T-helper 2 cell (primary cell): ENCODE measurements at regions not wholly inside any gene's neighbourhood (a gene's known extent, or its start where the extent isn't known, plus 50 kb on each side); places are given as distances from the start of the nearest gene placed in this dataset.

Experiments
- DNase-seq, 5 experiments: peaks; one replicate each; pipeline versions ENCODE4 v3.0.0 to v3.0.0-alpha.2; 2012 to 2022

DNA sequence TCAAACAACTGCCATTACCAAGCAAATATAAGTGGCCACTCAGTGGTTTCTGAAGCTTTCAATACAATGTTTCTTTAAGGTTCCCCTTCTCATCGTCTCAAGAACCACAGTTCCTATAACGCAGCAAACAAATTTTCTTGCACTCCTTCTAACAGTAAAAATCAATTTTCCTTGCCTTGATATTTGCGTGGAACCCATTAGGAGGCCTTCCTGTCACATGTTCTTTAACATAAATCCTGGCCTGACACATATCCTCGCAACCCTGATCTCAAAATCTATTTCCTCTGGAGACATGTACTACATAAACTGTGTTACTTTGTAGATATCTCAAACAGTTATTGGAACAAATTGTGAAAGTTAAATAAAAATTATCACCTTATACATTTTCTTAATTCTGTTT is 65.9 kb upstream of the MANEA start:
- DNase-seq = no peak

DNA sequence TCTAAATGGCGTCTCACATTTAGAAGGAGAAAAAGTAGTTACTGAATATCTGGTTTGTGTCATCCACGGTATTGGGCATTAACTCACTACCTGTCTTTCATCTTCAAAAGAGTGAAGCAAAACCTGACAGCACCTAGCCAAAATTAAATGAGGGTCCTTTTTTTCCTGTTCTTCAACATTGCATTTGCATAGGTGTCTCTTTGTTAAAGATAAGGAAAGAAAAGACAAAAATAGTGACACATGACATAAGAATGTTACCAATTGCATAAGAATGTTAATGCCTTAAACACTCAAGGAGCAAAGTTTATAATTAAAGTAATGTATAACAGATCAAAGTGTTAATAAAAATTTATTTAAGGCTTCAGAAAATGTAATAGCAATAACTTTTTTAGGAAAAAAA is 61.4 kb upstream of the MANEA start:
- no peak for DNase-seq

DNA sequence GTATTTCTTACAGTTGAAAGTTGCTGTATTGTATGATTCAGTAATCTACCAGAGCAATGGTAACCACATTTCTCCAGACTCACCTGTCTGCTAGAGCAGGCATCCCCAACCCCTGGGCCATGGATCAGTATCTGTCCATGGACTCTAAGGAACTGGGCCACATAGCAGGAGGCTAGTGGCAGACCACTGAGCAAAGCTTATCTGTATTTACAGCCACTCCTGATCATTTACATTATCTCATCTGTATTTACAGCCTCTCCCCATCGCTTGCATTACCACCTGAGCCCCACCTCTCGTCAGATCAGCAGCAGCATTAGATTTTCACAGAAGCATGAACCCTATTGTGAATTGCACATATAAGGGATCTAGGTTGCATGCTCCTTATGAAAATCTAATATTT is 60.3 kb upstream of the MANEA start:
- DNase-seq = no peak

DNA sequence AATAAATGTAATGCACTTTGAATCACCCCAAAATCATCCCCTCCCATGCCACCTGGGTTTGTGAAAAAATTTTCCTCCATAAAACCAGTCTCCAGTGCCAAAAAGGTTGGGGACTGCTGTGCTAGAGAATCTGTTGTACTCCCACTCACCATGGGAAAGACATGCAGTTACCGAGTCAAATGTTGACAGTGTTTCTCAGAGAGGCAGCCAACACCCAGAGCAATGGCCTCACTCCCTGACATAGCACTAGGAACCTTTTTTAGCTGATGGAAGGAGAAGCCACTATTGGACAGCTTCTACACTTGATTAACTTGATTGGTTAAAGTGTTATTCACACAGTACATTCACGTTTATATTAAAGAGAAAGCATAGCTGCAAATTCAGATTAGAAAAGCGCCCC is 59.8 kb upstream of the MANEA start:
- DNase-seq = no peak

DNA sequence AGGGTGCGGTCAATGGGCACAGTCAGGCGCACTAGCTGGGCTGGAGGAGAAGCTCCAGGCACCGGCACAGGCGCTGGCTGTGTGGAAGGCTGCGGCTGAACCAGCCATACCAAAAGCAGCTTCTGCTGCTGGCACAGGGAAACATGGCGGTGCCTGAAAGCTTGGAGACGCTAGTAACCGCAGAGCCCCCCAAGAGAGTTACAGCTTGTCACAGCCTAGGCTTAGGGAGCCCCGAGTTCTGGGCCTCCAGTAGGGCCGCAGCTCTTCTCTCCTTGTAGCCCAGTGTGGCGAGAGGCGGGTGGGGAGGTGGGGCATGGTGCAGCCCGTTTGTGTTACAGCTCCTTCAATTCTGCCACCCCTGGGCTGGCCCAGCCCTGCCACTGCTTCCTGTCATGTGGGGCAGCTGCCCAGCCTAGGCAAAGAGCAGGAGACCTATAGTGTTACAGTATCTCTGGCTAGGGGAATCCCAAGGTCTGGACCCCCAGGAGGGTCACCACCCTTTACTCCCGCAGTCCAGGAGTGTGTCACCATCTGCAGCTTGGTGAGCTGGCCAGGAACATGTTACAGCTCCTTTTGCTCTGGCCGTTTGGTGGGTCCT is 58.6 kb upstream of the MANEA start:
- DNase-seq = peak in 1 of 5 experiments; percentile 7

DNA sequence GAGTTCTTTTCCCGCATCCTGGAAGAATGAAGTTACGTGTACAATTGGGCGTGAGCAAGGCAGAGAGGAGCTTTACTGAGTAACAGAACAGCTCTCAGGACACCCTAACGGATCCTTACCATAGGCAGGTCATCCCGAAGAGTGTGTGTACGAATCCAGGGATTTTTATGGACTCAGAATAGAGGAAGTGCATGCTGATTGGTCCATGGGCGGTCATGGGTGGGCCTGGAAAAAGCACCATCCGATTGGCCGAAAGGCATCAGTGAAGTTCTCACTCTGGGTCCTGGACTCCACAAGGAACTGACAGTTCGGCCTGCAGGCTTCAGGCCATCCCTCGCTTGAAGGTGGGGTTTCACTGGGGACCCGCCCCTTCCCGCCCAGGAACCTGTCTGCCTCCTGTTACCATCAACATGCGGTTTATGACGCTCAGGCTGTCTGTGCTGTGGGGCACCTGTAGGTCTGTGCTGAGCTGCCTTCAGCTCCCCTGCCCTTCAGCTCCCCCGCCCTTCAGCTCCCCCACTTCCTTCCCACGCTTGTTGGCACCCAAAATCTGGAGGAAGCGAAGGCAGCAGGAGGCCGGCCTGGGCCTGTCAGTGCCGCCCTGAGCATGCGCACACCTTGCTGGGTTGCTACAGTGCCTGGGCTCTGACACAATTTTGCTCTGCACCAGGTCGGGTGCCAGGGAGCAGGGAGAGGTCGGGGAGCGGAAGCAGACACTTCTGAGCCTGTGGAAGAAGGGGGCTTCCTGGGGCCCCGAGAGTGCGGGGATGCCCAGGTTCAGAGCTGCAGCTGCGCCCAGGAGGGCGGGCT is 57.9 kb upstream of the MANEA start:
- no peak for DNase-seq

DNA sequence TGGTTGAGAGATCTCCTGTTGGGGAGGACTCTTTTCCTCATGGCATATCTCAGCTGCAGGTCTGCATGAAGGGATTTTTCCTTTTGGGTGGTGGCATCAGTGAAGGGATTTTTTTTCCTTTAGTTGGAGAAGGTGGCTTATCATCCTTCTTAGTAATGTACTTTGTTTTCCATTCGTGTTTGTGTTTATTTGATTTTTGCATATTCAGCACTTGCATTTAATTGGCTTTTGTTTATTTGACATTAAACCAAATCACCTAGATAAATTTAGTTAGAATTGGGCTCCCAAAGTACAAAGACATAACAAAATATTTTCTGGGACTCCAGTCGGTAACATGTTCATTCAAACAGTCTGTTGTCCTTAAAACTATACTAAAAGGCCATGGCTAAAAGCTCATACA is 56.2 kb upstream of the MANEA start:
- no peak for DNase-seq
